ENCODE measurements at regions not wholly inside any gene's neighbourhood (a gene's known extent, or its start where the extent isn't known, plus 50 kb on each side); places are given as distances from the start of the nearest gene placed in this dataset.

DNA sequence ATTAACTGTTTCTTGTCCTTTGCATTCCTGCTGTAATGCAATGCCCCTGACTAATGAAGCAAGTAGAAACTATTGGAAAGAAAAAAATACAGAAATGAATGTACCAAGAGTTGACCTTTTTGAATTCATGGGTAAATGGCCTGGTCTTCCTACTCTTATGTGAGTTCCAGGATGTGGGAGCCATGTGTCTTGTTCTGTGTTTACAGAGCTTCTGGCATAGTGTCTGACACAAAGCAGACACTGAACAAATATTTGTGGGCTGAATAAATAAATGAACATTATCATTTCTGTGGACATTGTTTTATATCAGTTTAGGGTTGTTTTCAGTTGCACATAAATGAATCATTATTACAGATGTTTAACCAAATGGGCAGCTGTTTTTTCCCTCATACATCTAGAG lies 155.5 kb downstream of the CD8B2 start:
- H3K9me3 Mint-ChIP-seq (ENCODE audit: unreplicated experiment) = no peaks in the 10 kb centered on the region
- no peaks in the 10 kb centered on the region for H3K27me3 Mint-ChIP-seq (ENCODE audit: unreplicated experiment)
- H3K4me1 Mint-ChIP-seq (ENCODE audit: unreplicated experiment) = peaks cover 44% of the 10 kb centered on the region
- DNase-seq (ENCODE audit: low spot score) = no peak
- H3K36me3 Mint-ChIP-seq (ENCODE audit: low read depth, unreplicated experiment) = no peaks in the 10 kb centered on the region
- TF ChIP-seq, protein P1, sequence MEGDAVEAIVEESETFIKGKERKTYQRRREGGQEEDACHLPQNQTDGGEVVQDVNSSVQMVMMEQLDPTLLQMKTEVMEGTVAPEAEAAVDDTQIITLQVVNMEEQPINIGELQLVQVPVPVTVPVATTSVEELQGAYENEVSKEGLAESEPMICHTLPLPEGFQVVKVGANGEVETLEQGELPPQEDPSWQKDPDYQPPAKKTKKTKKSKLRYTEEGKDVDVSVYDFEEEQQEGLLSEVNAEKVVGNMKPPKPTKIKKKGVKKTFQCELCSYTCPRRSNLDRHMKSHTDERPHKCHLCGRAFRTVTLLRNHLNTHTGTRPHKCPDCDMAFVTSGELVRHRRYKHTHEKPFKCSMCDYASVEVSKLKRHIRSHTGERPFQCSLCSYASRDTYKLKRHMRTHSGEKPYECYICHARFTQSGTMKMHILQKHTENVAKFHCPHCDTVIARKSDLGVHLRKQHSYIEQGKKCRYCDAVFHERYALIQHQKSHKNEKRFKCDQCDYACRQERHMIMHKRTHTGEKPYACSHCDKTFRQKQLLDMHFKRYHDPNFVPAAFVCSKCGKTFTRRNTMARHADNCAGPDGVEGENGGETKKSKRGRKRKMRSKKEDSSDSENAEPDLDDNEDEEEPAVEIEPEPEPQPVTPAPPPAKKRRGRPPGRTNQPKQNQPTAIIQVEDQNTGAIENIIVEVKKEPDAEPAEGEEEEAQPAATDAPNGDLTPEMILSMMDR (IDR thresholded peaks at IDR 0.05; ENCODE audit: unreplicated experiment) = no peak
- peak overlapping the region; percentile 44 for H3K4me3 Mint-ChIP-seq (ENCODE audit: unreplicated experiment)
- H3K27ac Mint-ChIP-seq (ENCODE audit: unreplicated experiment) = peak overlapping the region; percentile 6

DNA sequence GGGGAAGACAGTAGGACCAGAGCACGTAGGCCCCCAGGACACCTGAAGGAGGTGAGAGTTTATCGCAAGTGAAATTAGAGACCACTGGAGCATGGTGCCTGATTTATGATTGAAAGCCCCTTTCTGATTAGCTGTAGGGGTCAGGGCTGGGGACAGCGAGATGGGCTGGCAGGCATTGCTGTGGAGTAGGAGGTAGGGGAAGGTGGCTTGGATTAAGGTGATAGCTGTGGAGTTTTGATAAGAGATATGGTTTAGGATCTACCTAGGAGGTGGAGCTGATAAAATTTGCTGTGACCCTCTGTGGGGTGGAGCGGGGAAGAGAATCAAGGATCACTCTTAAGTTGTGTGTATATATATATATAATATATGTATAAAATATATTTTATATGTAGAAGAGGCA lies 157.5 kb downstream of the CD8B2 start:
- peaks cover 44% of the 10 kb centered on the region for H3K4me1 Mint-ChIP-seq (ENCODE audit: unreplicated experiment)
- no peak for DNase-seq (ENCODE audit: low spot score)
- no peaks in the 10 kb centered on the region for H3K36me3 Mint-ChIP-seq (ENCODE audit: low read depth, unreplicated experiment)
- peak overlapping the region; percentile 62 for H3K27ac Mint-ChIP-seq (ENCODE audit: unreplicated experiment)
- no peaks in the 10 kb centered on the region for H3K27me3 Mint-ChIP-seq (ENCODE audit: unreplicated experiment)
- H3K4me3 Mint-ChIP-seq (ENCODE audit: unreplicated experiment) = no peak overlapping the region
- H3K9me3 Mint-ChIP-seq (ENCODE audit: unreplicated experiment) = no peaks in the 10 kb centered on the region
- TF ChIP-seq, protein P1 (IDR thresholded peaks at IDR 0.05; ENCODE audit: unreplicated experiment) = no peak

DNA sequence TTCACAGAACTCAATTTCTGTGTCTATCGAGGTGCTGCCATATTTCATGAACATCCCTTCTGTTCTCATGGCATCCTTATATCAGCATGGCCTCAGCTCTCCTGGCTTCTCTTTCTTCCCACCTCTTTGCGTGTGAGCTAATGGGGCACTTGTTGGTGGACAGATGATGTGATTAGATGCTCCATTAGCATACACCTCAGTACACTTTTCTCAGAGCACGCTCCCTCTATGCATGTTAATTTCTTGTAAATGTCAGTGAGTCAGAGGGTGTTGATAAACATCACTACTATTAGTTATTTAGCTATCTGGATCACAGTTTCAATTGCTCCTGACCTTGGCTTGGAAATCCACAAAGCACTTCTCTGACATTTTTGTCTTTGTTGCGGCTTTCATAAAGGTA lies 159.4 kb downstream of the CD8B2 start:
- H3K27ac Mint-ChIP-seq (ENCODE audit: unreplicated experiment) = no peak overlapping the region
- no peaks in the 10 kb centered on the region for H3K36me3 Mint-ChIP-seq (ENCODE audit: low read depth, unreplicated experiment)
- no peak overlapping the region for H3K4me3 Mint-ChIP-seq (ENCODE audit: unreplicated experiment)
- no peaks in the 10 kb centered on the region for H3K9me3 Mint-ChIP-seq (ENCODE audit: unreplicated experiment)
- TF ChIP-seq, protein P1 (IDR thresholded peaks at IDR 0.05; ENCODE audit: unreplicated experiment) = no peak
- DNase-seq (ENCODE audit: low spot score) = no peak
- H3K4me1 Mint-ChIP-seq (ENCODE audit: unreplicated experiment) = peaks cover 41% of the 10 kb centered on the region
- no peaks in the 10 kb centered on the region for H3K27me3 Mint-ChIP-seq (ENCODE audit: unreplicated experiment)

DNA sequence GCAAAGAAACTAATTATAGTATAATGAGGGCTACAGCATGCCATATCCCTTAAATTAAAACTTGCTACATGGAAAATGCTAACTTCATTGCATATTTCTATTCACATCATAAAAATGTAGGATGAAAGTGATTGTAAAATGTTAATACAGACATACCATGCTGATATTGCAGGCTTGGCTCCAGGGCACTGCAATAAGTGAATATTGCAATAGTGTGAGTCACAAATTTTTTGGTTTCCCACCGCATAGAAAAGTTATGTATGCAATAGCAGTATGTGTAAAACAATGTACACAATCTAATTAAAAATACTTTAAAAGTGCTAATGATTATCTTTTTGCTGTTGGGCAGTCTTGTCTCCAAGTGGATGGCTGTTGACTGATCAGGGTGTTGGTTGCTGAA lies 162.1 kb downstream of the CD8B2 start:
- no peak overlapping the region for H3K27ac Mint-ChIP-seq (ENCODE audit: unreplicated experiment)
- no peaks in the 10 kb centered on the region for H3K9me3 Mint-ChIP-seq (ENCODE audit: unreplicated experiment)
- peaks cover 24% of the 10 kb centered on the region for H3K4me1 Mint-ChIP-seq (ENCODE audit: unreplicated experiment)
- no peaks in the 10 kb centered on the region for H3K36me3 Mint-ChIP-seq (ENCODE audit: low read depth, unreplicated experiment)
- H3K27me3 Mint-ChIP-seq (ENCODE audit: unreplicated experiment) = no peaks in the 10 kb centered on the region
- no peak for DNase-seq (ENCODE audit: low spot score)
- H3K4me3 Mint-ChIP-seq (ENCODE audit: unreplicated experiment) = no peak overlapping the region
- TF ChIP-seq, protein P1 (IDR thresholded peaks at IDR 0.05; ENCODE audit: unreplicated experiment) = no peak

DNA sequence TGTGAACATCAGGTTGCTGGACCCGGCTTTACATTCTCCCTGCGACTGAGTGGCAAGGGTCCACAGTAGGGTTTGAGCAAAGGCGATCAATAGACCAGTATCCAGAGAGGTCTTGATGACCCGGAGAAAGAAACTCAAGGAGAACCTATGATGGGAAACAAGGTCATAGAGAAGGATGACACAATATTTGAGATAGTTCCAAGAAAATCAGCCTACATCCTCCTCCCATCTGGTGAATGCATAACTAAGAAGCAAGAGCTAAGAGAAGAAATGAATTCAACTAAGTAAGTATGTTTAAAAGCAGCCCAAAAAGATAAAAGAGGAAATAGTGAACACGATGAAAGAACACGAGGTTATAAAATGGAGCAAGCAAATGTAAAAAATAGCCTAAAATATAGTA lies 166.3 kb downstream of the CD8B2 start:
- no peaks in the 10 kb centered on the region for H3K9me3 Mint-ChIP-seq (ENCODE audit: unreplicated experiment)
- H3K4me1 Mint-ChIP-seq (ENCODE audit: unreplicated experiment) = no peaks in the 10 kb centered on the region
- no peaks in the 10 kb centered on the region for H3K27me3 Mint-ChIP-seq (ENCODE audit: unreplicated experiment)
- TF ChIP-seq, protein P1 (IDR thresholded peaks at IDR 0.05; ENCODE audit: unreplicated experiment) = no peak
- peaks cover 8% of the 10 kb centered on the region for H3K36me3 Mint-ChIP-seq (ENCODE audit: low read depth, unreplicated experiment)
- DNase-seq (ENCODE audit: low spot score) = no peak
- H3K27ac Mint-ChIP-seq (ENCODE audit: unreplicated experiment) = no peak overlapping the region
- no peak overlapping the region for H3K4me3 Mint-ChIP-seq (ENCODE audit: unreplicated experiment)

Data from endothelial cell (in vitro differentiated cells).